GM19240 (cell line): ENCODE measurements at regions not wholly inside any gene's neighbourhood (a gene's known extent, or its start where the extent isn't known, plus 50 kb on each side); places are given as distances from the start of the nearest gene placed in this dataset.

Experiments
- DNase-seq: peaks from one replicate; pipeline ENCODE4 v3.0.0; 2011; ENCODE audit warnings: low spot score; ENCODE audit not compliant: insufficient read length

- DNase-seq, result no peak
Observed at GRCh38 chr13:106636492-106636891, 68.6 kb upstream of the ARGLU1 start.

DNA sequence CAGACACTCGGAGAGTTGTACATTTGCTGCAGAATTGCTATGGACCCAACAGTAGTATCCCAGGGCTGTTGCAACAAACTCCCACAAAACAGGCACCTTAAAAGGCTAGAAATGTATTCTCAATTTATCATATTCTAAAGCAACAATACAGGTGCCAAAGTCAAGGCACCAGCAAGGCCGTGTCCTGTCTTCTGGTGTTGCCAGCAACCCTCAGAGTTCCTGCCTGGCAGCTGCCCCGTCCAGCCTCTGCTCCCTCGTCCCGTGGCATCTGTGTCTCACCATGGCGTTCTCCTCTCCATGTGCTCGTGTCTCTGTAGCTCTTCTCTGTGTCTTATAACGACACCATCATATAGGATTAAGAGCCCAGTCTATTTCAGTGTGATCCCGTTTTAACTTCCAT is 67.7 kb upstream of the ARGLU1 start:
- DNase-seq, result no peak

GRCh38 chr13:106633321-106633720 is 65.4 kb upstream of the ARGLU1 start:
- no peak for DNase-seq

DNA sequence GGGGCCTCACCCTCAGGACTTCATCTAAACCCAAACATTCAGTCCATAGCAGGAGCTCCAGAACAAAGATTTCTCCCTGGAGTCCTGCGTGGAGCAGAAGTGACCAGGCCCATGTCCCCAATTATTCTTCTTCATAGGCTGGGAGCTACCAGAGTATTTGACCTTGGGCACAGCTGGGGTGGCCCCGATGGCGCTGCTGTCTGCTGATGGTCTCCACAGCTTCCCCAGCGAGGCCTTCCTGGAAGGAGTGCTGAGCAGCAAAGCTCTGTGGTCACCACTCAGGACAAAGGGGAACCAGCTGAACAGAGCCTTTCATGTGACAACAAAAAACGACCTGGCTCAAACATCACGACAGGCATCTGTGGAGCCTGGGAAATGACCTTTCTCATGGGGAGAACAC is 62.7 kb upstream of the ARGLU1 start:
- no peak for DNase-seq

GRCh38 chr13:106630162-106630561 is 62.2 kb upstream of the ARGLU1 start:
- no peak for DNase-seq

GRCh38 chr13:106628936-106629659 is 61.2 kb upstream of the ARGLU1 start:
- no peak for DNase-seq

DNA sequence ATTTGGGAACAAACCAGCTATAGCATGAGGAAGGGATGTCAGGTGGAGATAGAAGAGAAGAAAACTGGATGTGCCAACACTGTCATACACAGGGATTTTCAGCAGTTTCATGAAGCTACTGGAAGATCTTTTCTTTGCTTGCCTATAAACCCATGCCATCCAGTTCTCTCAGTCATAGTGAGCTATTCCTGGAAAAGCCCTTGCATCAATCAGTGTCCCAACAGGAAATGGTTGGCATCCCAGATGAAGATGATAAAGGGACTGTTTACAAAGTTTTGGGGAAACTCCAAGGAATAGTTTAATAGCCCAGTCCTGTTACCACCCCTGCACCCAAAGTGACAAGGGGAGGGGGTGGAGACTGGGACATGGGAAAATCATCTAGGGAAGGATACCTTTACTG is 58.5 kb upstream of the ARGLU1 start:
- no peak for DNase-seq

GRCh38 chr13:106625578-106625977 is 57.6 kb upstream of the ARGLU1 start:
- no peak for DNase-seq

DNA sequence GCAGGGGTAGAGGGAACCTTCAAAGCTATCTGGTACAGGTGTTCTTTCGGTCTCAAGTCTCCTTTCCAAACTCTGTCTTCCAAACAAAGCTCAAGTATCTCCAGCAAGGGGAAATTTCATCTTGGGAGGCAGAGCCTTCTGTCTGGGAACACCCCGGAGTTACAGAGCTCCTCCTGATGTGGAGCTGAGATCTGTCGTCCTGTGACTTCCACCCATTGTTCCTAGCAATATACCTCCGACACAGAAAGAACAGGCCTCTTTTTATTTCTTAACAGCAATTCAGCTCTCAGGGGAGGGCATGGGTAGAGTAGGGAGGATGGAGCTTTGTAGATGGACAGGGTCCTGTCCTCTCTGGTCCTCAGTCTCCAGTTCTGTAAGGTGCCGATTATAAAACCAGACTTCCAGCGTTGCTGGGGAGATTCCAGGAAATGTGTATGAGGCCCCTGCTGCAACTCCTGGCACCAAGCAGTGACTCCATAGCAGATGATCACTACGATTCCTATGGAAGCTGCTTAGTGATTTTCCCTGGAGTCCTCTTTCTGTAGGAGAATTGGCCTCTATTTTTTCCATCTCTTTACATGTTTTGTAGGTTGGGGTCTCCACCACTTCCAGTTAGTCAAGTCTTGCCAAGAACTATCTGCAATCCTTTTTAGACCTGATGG is 56.0 kb upstream of the ARGLU1 start:
- no peak for DNase-seq

DNA sequence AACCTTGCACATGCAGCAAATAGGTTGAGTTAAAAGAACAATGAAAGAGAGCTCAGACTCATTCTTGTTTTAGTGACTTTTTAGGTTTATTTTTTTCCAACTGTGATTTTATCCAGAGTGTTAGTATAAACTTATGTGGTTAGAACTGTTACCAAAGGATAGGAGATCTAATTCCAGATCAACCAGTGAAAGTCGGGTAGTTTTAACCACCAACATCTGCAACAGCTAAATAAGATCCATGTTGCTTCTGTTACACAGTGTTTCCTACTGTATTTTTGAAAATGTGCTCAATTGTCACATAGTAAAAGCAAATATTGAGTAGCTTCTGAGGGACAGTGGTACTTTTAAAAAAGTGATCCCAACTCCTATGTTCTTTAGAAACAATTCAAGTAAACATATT is 53.9 kb upstream of the ARGLU1 start:
- DNase-seq, result no peak

- DNase-seq, result peak; percentile 32
Observed at GRCh38 chr13:106619688-106620555, 52.0 kb upstream of the ARGLU1 start.
